ENCODE measurements at regions not wholly inside any gene's neighbourhood (a gene's known extent, or its start where the extent isn't known, plus 50 kb on each side); places are given as distances from the start of the nearest gene placed in this dataset.

- Histone ChIP-seq H3K27ac (peak overlapping the region in 1 of 10 donors; percentile 66), H3K36me3 (no peaks in the 10 kb centered on the region), H3K9me3 (peaks cover 0 to 2% (median 0%) of the 10 kb centered on the region in 11 donors), H3K4me3 (no peak overlapping the region), H3K4me1 (peaks cover 0 to 10% (median 0%) of the 10 kb centered on the region in 9 donors), H3K27me3 (peaks cover 0 to 5% (median 0%) of the 10 kb centered on the region in 7 donors)
- ATAC-seq (no peak), DNase-seq (no peak)
- intact Hi-C loops (cut with DNase I): loop anchor here in 4 of 10 donors (5.0 to 10.0 kb wide), 4 partner anchors 135 to 702 kb away; partner anchors contain the start of gene RASGRP1 (in 1 of the 4)
- 50 to 55% methylated on average over 1 of the region's 1 CpG for WGBS, 2 donors
- no peak for TF ChIP-seq CTCF (IDR thresholded peaks at IDR 0.05)
These were observed 132.3 kb upstream of the RASGRP1 start for GRCh38 chr15:38696790-38697495.

- 52 to 69% methylated on average over 4 of the region's 4 CpGs for WGBS, 2 donors
- ATAC-seq (no peak), DNase-seq (no peak)
- H3K27me3 ChIP-seq: peaks cover 0 to 5% (median 0%) of the 10 kb centered on the region in 7 donors
- H3K4me3 ChIP-seq: no peak overlapping the region
- H3K27ac ChIP-seq: peak overlapping the region in 1 of 10 donors; percentile 20
- no peak for TF ChIP-seq CTCF (IDR thresholded peaks at IDR 0.05)
- intact Hi-C loops (cut with DNase I): loop anchor here in 4 of 10 donors (5.0 to 10.0 kb wide), 4 partner anchors 136 to 703 kb away; partner anchors contain the start of gene RASGRP1 (in 1 of the 4)
- H3K4me1 ChIP-seq: peaks cover 0 to 10% (median 0%) of the 10 kb centered on the region in 9 donors
- no peaks in the 10 kb centered on the region for H3K36me3 ChIP-seq
- H3K9me3 ChIP-seq: peaks cover 0 to 2% (median 0%) of the 10 kb centered on the region in 11 donors
These were observed 133.6 kb upstream of the RASGRP1 start for GRCh38 chr15:38698254-38698653.

GRCh38 chr15:38699633-38700230, 135.1 kb upstream of the RASGRP1 start:
- peak; percentile 11 to 55 for DNase-seq
- H3K27ac ChIP-seq: no peak overlapping the region
- TF ChIP-seq CTCF (IDR thresholded peaks at IDR 0.05): peak; percentile 59 to 93 (median 81)
- H3K27me3 ChIP-seq: peaks cover 0 to 15% (median 0%) of the 10 kb centered on the region in 7 donors
- intact Hi-C loops (cut with DNase I): loop anchor here in 5 of 10 donors (5.0 to 10.0 kb wide), 6 partner anchors 137 to 1055 kb away; partner anchors contain the start of genes THBS1 (in 2 of the 5) and RASGRP1 (in 1 of the 5)
- peaks cover 0 to 10% (median 0%) of the 10 kb centered on the region in 9 donors for H3K4me1 ChIP-seq
- 71 to 78% methylated on average over 2 of the region's 2 CpGs for WGBS, 2 donors
- H3K4me3 ChIP-seq: no peak overlapping the region
- no peaks in the 10 kb centered on the region for H3K36me3 ChIP-seq
- H3K9me3 ChIP-seq: no peaks in the 10 kb centered on the region
- peak in 3 of 8 donors; percentile 40 to 50 (median 49) for ATAC-seq

GRCh38 chr15:38701149-38701548, 136.5 kb upstream of the RASGRP1 start:
- Histone ChIP-seq H3K27me3 (peaks cover 0 to 21% (median 3%) of the 10 kb centered on the region in 7 donors), H3K9me3 (no peaks in the 10 kb centered on the region), H3K36me3 (no peaks in the 10 kb centered on the region), H3K4me1 (peaks cover 0 to 10% (median 0%) of the 10 kb centered on the region in 9 donors), H3K27ac (no peak overlapping the region), H3K4me3 (no peak overlapping the region)
- TF ChIP-seq CTCF (IDR thresholded peaks at IDR 0.05): no peak
- intact Hi-C loops (cut with DNase I): loop anchor here in 4 of 10 donors (10.0 kb wide), 2 partner anchors 884 to 1054 kb away; partner anchors contain the start of gene THBS1 (in 2 of the 4)
- 92 to 93% methylated on average over 5 of the region's 5 CpGs for WGBS, 2 donors
- DNase-seq (no peak), ATAC-seq (no peak)

All from heart right ventricle (tissue), 16 donors.